Activated naive CD8-positive, alpha-beta T cell treated with anti-CD3 and anti-CD28 coated beads, Interleukin-2, amount 10 ng/mL, durations not matched to agents 7 days and 5 days (primary cell): ENCODE measurements at regions not wholly inside any gene's neighbourhood (a gene's known extent, or its start where the extent isn't known, plus 50 kb on each side); places are given as distances from the start of the nearest gene placed in this dataset.
"Not testable (repeated sequence)": the region's sequence is repeated elsewhere in the genome, so short reads cannot be mapped to it uniquely, and the experiment has no call there.

Experiments used
- ATAC-seq: fragments of 150-1000 bp; cut with Tn5 transposase; one replicate; pipeline ENCODE4 v1.10.0; 2021; ENCODE audit warnings: low read depth, moderate library complexity
- POLR2A ChIA-PET: fragments of 350-600 bp; sonication (Branson Sonifier 250); formaldehyde crosslinking; loops from one replicate; lab custom pipeline; 2021; ENCODE audit warnings: antibody characterized with exemption; lab: Charles Lee
- DNase-seq: peaks from one replicate; pipeline ENCODE4 v3.0.0; 2021
- H3K27ac Mint-ChIP-seq: one replicate; pipeline ENCODE4 v1.8.0; 2022; ENCODE audit warnings: mild to moderate bottlenecking, mixed read lengths
- H3K27me3 Mint-ChIP-seq: one replicate; pipeline ENCODE4 v1.8.0; 2022; ENCODE audit warnings: mild to moderate bottlenecking, moderate library complexity, mixed read lengths
- H3K36me3 Mint-ChIP-seq: one replicate; pipeline ENCODE4 v1.8.0; 2021; ENCODE audit warnings: mild to moderate bottlenecking, mixed read lengths
- H3K4me1 Mint-ChIP-seq: one replicate; pipeline ENCODE4 v1.8.0; 2021; ENCODE audit warnings: mixed read lengths
- H3K4me3 Mint-ChIP-seq: one replicate; pipeline ENCODE4 v1.8.0; 2022; ENCODE audit warnings: mild to moderate bottlenecking, moderate library complexity, mixed read lengths
- H3K9me3 Mint-ChIP-seq: one replicate; pipeline ENCODE4 v1.8.0; 2021; ENCODE audit warnings: mixed read lengths

- Mint-ChIP-seq H3K9me3 (peaks cover 3% of the 10 kb centered on the region), H3K4me1 (no peaks in the 10 kb centered on the region), H3K27me3 (no peaks in the 10 kb centered on the region), H3K36me3 (no peaks in the 10 kb centered on the region), H3K27ac (no peak overlapping the region), H3K4me3 (no peak overlapping the region)
- no peak for DNase-seq
- ATAC-seq = no peak
- POLR2A ChIA-PET = no interaction called here
Measured at GRCh38 chr2:4964579-4964978, 727.6 kb upstream of the SOX11 start.

GRCh38 chr2:4965556-4966320, 726.4 kb upstream of the SOX11 start:
- H3K4me3 Mint-ChIP-seq = no peak overlapping the region
- POLR2A ChIA-PET = no interaction called here
- H3K4me1 Mint-ChIP-seq = no peaks in the 10 kb centered on the region
- peaks cover 3% of the 10 kb centered on the region for H3K9me3 Mint-ChIP-seq
- H3K36me3 Mint-ChIP-seq = no peaks in the 10 kb centered on the region
- H3K27ac Mint-ChIP-seq = no peak overlapping the region
- ATAC-seq (no peak), DNase-seq (no peak)
- H3K27me3 Mint-ChIP-seq = no peaks in the 10 kb centered on the region

GRCh38 chr2:4967206-4967605, 725.0 kb upstream of the SOX11 start:
- POLR2A ChIA-PET = no interaction called here
- H3K4me1 Mint-ChIP-seq = no peaks in the 10 kb centered on the region

GRCh38 chr2:4972472-4972871, 719.7 kb upstream of the SOX11 start:
- H3K27ac Mint-ChIP-seq = no peak overlapping the region
- H3K4me1 Mint-ChIP-seq = no peaks in the 10 kb centered on the region
- ATAC-seq = no peak
- H3K9me3 Mint-ChIP-seq = no peaks in the 10 kb centered on the region
- POLR2A ChIA-PET = no interaction called here
- DNase-seq = no peak
- no peak overlapping the region for H3K4me3 Mint-ChIP-seq
- no peaks in the 10 kb centered on the region for H3K36me3 Mint-ChIP-seq
- no peaks in the 10 kb centered on the region for H3K27me3 Mint-ChIP-seq

More at GRCh38 chr2:4967206-4967605, 725.0 kb upstream of the SOX11 start:
- DNase-seq = no peak
- Mint-ChIP-seq H3K4me3 (no peak overlapping the region), H3K36me3 (no peaks in the 10 kb centered on the region), H3K27me3 (no peaks in the 10 kb centered on the region), H3K9me3 (peaks cover 3% of the 10 kb centered on the region), H3K27ac (no peak overlapping the region)
- no peak for ATAC-seq

- H3K9me3 Mint-ChIP-seq = peaks cover 1% of the 10 kb centered on the region
- H3K36me3 Mint-ChIP-seq = no peaks in the 10 kb centered on the region
- no peak overlapping the region for H3K27ac Mint-ChIP-seq
- DNase-seq (no peak), ATAC-seq (no peak)
- POLR2A ChIA-PET = no interaction called here
- no peaks in the 10 kb centered on the region for H3K4me1 Mint-ChIP-seq
- no peaks in the 10 kb centered on the region for H3K27me3 Mint-ChIP-seq
- no peak overlapping the region for H3K4me3 Mint-ChIP-seq
Measured at GRCh38 chr2:4973354-4973753, 718.8 kb upstream of the SOX11 start.

- ATAC-seq = no peak
- Mint-ChIP-seq H3K4me1 (no peaks in the 10 kb centered on the region), H3K36me3 (no peaks in the 10 kb centered on the region), H3K27me3 (no peaks in the 10 kb centered on the region), H3K4me3 (no peak overlapping the region), H3K9me3 (peaks cover 3% of the 10 kb centered on the region), H3K27ac (no peak overlapping the region)
- no peak for DNase-seq
- POLR2A ChIA-PET = no interaction called here
Measured at GRCh38 chr2:4973973-4974372, 718.2 kb upstream of the SOX11 start.

GRCh38 chr2:4976407-4976806, 715.8 kb upstream of the SOX11 start:
- H3K27ac Mint-ChIP-seq = no peak overlapping the region
- POLR2A ChIA-PET = no interaction called here
- no peaks in the 10 kb centered on the region for H3K36me3 Mint-ChIP-seq
- DNase-seq (no peak), ATAC-seq (no peak)
- H3K9me3 Mint-ChIP-seq = peaks cover 5% of the 10 kb centered on the region
- H3K27me3 Mint-ChIP-seq = no peaks in the 10 kb centered on the region
- no peak overlapping the region for H3K4me3 Mint-ChIP-seq
- no peaks in the 10 kb centered on the region for H3K4me1 Mint-ChIP-seq

- Mint-ChIP-seq H3K4me1 (no peaks in the 10 kb centered on the region), H3K4me3 (no peak overlapping the region), H3K9me3 (peaks cover 5% of the 10 kb centered on the region), H3K36me3 (no peaks in the 10 kb centered on the region), H3K27ac (no peak overlapping the region), H3K27me3 (no peaks in the 10 kb centered on the region)
- POLR2A ChIA-PET = no interaction called here
- DNase-seq = no peak
- ATAC-seq = no peak
Measured at GRCh38 chr2:4979111-4979510, 713.1 kb upstream of the SOX11 start.

- no peaks in the 10 kb centered on the region for H3K4me1 Mint-ChIP-seq
Measured at GRCh38 chr2:4980995-4981394, 711.2 kb upstream of the SOX11 start.

GRCh38 chr2:4981802-4982409, 710.3 kb upstream of the SOX11 start:
- Mint-ChIP-seq H3K27me3 (no peaks in the 10 kb centered on the region), H3K27ac (no peak overlapping the region), H3K4me3 (no peak overlapping the region), H3K36me3 (no peaks in the 10 kb centered on the region), H3K4me1 (no peaks in the 10 kb centered on the region), H3K9me3 (peaks cover 5% of the 10 kb centered on the region)
- DNase-seq (no peak), ATAC-seq (no peak)
- POLR2A ChIA-PET = no interaction called here

More at GRCh38 chr2:4980995-4981394, 711.2 kb upstream of the SOX11 start:
- DNase-seq = no peak
- POLR2A ChIA-PET = no interaction called here
- Mint-ChIP-seq H3K27me3 (no peaks in the 10 kb centered on the region), H3K9me3 (peaks cover 5% of the 10 kb centered on the region), H3K27ac (no peak overlapping the region), H3K36me3 (no peaks in the 10 kb centered on the region), H3K4me3 (no peak overlapping the region)
- ATAC-seq = no peak

- ATAC-seq, H3K27ac Mint-ChIP-seq, H3K36me3 Mint-ChIP-seq, H3K27me3 Mint-ChIP-seq, H3K4me3 Mint-ChIP-seq, H3K4me1 Mint-ChIP-seq, POLR2A ChIA-PET, H3K9me3 Mint-ChIP-seq, DNase-seq: not testable (repeated sequence)
Measured at GRCh38 chr2:4988444-4988843, 703.7 kb upstream of the SOX11 start.

GRCh38 chr2:4992226-4992625, 700.0 kb upstream of the SOX11 start:
- POLR2A ChIA-PET = no interaction called here
- ATAC-seq = no peak
- H3K9me3 Mint-ChIP-seq = peaks cover 3% of the 10 kb centered on the region

GRCh38 chr2:4995466-4995865, 696.7 kb upstream of the SOX11 start:
- Mint-ChIP-seq H3K4me1 (no peaks in the 10 kb centered on the region), H3K9me3 (peaks cover 3% of the 10 kb centered on the region), H3K4me3 (no peak overlapping the region), H3K36me3 (no peaks in the 10 kb centered on the region), H3K27ac (no peak overlapping the region), H3K27me3 (no peaks in the 10 kb centered on the region)
- ATAC-seq = no peak
- POLR2A ChIA-PET = no interaction called here
- no peak for DNase-seq

More at GRCh38 chr2:4992226-4992625, 700.0 kb upstream of the SOX11 start:
- no peak overlapping the region for H3K27ac Mint-ChIP-seq
- H3K27me3 Mint-ChIP-seq = no peaks in the 10 kb centered on the region
- no peak for DNase-seq
- H3K36me3 Mint-ChIP-seq = no peaks in the 10 kb centered on the region
- H3K4me3 Mint-ChIP-seq = no peak overlapping the region
- no peaks in the 10 kb centered on the region for H3K4me1 Mint-ChIP-seq

- POLR2A ChIA-PET = no interaction called here
- Mint-ChIP-seq H3K27me3 (no peaks in the 10 kb centered on the region), H3K36me3 (no peaks in the 10 kb centered on the region), H3K27ac (no peak overlapping the region), H3K4me1 (no peaks in the 10 kb centered on the region), H3K4me3 (no peak overlapping the region), H3K9me3 (peaks cover 5% of the 10 kb centered on the region)
- DNase-seq = no peak
- ATAC-seq = no peak
Measured at GRCh38 chr2:5007596-5007995, 684.6 kb upstream of the SOX11 start.
